SU-DHL-6 (cell line): ENCODE measurements at regions not wholly inside any gene's neighbourhood (a gene's known extent, or its start where the extent isn't known, plus 50 kb on each side); places are given as distances from the start of the nearest gene placed in this dataset.

Experiments used
- CTCF ChIP-seq: fragments of 200-600 bp; sonication (generic); IDR thresholded peaks from one replicate; pipeline ENCODE4 v1.5.1; 2017; ENCODE audit warnings: antibody characterized with exemption, mild to moderate bottlenecking, low read length, moderate library complexity; ENCODE audit not compliant: insufficient read depth, poor library complexity, severe bottlenecking
- EZH2phosphoT487 ChIP-seq: fragments of 200-600 bp; sonication (generic), shearing (Covaris generic); conservative IDR thresholded peaks from 2 replicates; pipeline ENCODE4 v1.6.1; 2018; ENCODE audit warnings: mild to moderate bottlenecking, antibody characterized with exemption, low read length, moderate library complexity, mixed read lengths

DNA sequence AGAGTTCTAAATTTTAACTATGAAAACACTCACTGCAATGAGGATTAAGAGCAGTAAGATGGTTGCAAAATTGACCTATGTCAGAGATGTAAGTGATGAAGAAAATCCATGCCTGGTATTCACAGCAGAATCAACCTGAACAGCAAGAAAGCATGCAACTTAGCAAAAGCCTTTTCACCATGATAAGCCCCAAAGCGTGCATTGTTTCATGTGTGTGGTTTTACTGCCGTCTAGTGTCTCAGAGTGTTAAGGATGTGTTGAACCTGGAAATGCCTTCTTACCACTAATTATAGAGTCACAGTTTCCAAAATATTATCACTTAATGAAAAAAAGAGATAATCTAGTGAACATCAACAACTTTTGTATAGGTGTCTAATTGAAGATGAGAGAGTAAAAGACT is 415.2 kb upstream of the TRPC7 start:
- no peak for TF ChIP-seq CTCF
- no peak for TF ChIP-seq EZH2phosphoT487
